GM18502 (cell line): ENCODE measurements at regions not wholly inside any gene's neighbourhood (a gene's known extent, or its start where the extent isn't known, plus 50 kb on each side); places are given as distances from the start of the nearest gene placed in this dataset.

Source experiments
- ATAC-seq: cut with Tn5 transposase; IDR thresholded peaks from one replicate; pipeline ENCODE4 v1.9.1; 2021; ENCODE audit warnings: mild to moderate bottlenecking; ENCODE audit not compliant: unreplicated experiment, poor library complexity

GRCh38 chr15:36469311-36469966 is 110.0 kb upstream of the CDIN1 start:
- ATAC-seq = no peak

- no peak for ATAC-seq
These were observed 106.8 kb upstream of the CDIN1 start for GRCh38 chr15:36472672-36473071.

DNA sequence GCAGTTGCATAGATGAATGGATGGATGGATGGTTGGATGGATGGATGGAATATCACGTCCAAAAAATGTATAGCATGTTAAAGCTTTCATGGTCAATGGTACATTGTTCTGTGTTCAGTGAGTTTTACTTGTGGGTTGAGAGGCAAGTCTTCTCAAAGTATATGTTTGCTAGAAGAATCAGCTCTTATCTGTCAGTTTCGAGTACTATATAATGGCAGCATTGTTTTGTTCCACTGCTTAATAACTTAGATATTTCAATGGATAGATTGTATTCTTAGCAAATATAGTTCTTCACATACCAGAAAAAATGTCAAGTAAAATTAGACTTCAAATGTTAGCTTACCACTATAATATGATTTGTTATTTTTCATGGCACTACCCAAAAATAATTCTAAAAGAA is 100.9 kb upstream of the CDIN1 start:
- no peak for ATAC-seq

DNA sequence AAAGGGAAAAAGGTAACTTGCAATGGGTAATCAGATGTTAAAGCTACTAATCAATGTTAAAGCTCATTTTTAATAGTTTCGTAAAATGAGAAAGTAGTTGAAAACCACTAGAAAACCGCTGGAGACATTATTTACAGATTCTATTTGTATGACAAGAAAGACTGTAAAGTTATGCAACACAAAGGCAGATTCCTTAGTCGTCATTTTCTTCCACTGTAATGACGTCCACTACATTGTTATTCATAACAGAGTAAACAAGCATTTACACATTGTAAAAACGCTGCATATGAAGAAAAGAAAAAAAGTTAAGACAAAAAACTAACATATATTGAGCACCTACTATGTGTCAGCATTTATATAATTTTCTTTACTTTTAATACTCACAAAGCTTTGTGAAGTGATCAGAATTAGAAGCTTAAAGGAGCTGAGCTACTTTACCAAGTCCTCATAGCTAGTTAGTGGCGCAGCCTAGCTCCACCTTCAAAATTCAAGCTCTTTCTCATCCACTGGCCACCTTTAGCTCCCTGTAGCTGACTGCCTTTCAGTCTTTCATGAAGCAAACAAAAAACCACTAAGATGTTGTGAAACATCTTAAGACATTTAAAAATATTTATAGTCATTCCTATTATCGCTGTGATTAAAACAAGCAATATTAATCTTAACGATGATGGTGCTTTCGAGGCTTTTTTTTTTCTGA is 100.1 kb upstream of the CDIN1 start:
- ATAC-seq = no peak

GRCh38 chr15:36481156-36481555 is 98.3 kb upstream of the CDIN1 start:
- ATAC-seq = no peak

DNA sequence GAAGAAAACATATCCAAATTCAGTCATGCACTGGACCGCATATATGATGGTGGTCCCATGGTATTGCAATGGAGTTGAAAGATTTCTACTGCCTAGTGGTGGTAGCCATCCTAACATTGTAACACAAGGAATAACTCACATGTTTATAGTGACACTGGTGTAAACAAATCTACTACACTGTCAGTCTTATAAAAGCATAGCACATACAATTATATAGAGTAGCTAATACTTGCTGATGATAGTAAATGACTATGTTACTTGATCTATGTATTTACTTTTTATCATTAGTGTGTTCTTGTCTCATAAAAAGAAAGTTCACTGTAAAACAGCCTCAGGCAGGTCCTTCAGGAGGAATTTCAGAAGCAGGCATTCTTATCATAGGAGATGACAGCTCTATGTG is 96.0 kb upstream of the CDIN1 start:
- ATAC-seq = no peak

DNA sequence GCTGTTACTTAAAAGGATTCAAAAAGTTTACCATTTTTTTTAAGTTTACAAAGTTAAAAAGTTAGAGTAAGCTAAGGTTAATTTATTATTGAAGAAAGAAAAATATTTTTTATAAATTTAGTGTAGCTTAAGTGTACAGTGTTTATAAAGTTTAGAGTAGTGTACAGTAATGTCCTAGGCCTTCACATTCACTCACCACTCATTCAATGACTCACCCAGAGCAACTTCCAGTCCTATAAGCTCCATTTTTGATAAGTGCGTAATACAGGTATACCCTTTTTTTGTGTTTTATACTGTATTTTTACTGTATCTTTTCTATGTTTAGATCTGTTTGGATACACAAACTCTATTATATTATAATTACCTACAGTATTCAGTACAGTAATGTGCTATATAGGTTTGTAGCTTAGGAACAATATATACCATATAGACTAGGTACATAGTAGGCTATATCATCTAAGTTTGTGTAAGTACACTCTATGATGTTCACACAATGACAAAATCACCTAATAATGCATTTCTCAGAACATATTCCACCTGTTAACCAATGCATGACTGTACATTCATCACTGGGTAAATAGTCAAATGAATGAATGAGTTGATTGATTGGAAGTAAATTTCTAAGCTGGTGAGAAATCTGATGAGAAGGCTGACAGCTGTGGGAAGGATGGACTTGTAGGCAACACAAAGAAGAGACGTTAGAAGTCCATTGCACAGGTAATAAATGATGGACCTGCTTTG is 95.2 kb upstream of the CDIN1 start:
- ATAC-seq = no peak

- no peak for ATAC-seq
These were observed 87.5 kb upstream of the CDIN1 start for GRCh38 chr15:36491912-36492311.

GRCh38 chr15:36495456-36495991 is 83.9 kb upstream of the CDIN1 start:
- ATAC-seq = no peak

DNA sequence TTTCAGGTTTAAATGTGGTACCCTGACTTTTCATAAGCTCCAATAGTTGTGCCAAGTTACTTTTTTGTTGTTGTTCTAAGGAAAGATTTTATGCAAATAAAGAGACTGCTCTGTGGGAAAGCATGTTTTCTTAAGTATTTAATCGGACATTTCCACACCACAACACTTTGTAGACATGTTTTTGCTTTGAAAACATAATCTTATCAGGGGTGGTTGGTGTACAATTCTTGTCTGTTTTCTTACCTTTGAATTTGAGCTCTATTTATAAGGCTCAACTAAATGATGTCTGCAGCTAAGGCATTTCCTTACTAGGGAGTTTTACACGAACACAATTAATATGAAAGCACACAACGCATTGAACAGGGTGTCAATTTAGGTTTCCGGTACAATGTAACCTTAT is 81.5 kb upstream of the CDIN1 start:
- ATAC-seq = no peak

GRCh38 chr15:36498401-36498800 is 81.0 kb upstream of the CDIN1 start:
- ATAC-seq = no peak

GRCh38 chr15:36498916-36499315 is 80.5 kb upstream of the CDIN1 start:
- ATAC-seq = no peak

DNA sequence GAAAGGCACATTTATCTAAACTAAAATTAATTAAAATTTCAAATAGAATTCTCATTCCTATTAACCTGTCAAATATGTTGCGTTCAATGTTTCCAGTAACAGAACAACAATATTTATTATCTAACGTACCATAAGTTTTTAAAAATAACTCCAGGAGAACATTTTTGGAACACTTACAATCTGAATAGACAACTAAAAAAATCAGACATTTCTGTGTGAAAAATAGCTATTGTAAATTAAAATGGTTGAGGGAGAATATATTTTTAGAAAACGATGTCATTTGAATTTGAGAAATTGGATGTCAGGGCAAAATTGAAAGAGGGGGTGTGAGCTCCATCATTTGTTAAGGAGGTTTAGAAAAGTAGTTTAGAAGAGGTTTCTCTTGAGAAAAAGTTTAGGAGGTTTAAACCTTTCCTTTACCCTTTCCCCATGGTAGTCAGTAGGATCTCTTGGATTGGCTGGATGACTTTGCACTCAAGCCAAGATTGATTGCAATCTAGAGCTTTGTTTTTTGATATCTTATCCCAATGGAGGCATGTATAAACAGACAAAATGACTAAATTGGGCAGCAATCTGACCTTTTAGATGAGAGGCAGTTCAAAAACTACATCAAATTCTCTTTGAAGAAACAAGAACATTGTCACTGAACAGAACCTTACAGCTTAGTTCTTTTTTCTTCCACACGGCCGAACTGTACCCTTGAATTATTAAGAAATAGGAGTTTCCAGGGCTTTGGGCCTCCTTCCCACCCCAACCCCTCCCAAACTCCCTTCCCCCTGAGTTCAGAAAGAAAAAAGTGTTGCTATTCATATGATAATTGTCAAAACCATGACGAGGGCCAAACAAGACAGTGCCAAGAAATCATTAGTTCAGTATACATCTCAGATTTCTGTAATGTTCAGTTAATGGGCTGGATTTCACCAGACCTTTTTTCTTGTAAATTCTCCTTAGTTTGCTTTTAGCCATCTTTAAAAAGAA is 79.7 kb upstream of the CDIN1 start:
- no peak for ATAC-seq

- peak; percentile 93 for ATAC-seq
These were observed 78.3 kb upstream of the CDIN1 start for GRCh38 chr15:36501063-36501678.

GRCh38 chr15:36502509-36502908 is 76.9 kb upstream of the CDIN1 start:
- no peak for ATAC-seq

DNA sequence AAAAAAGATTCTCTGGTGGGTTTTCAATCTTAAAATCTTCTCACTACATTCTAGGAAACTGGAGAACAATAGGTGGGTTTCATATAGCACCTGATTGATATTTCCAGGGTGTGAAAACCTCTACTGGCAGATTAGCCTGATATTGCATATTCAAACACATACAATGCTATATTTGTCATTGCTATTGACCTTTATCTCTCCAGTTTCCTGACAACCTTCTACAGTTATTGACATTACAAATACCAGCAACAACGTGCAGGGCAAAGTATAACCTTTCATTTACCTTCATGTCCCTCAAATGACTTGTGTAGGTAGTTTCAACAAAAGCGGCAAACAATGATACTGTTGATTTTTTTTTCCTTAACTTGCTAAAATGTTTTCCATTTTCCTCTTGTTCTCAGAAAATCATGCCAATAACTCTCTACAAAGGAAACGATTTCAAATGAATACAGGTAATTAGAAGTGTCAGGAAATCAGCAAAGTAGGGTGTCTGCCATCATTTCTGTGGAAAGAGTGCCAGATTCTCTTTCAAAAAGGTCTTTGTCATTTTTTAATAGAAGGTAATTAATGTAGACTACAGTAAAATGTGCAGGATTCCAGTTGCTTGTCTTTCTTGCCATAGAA is 72.6 kb upstream of the CDIN1 start:
- ATAC-seq = no peak

DNA sequence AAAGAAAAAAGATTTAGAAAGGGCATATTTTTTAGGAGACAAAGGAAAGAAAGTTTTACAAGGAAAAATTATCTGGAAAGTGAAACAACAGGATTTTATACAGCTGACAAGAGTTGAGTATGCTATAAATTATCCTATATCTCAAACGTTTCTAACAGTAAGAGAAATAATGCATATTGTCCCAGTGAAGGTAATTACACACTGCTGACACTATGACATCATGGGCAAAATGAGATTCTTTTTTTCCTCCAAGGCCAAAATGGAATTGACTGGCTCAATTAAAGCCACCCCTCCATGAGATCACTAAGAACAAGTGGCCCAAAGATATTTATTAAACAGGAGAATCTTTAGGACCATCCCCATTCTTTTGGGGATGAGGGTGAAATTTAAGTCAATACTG is 72.0 kb upstream of the CDIN1 start:
- no peak for ATAC-seq

DNA sequence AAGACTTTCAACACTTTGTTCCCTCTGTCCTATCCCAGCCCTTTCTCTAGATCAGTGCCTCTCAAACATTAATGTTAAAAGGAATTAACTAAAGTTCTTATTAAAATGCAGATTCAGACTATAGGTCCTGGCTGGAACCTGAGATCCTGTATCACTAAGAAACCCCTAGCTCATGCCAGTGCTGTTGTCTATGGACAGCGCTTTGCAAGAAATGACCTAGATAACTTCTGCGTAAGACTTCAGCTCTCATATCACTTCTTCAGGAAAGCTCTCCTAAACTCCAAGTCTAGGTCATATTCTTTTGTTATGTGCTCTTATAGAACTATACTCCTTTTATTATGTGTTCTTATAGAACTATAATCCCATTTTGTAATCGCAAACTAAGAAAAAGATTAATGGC is 67.8 kb upstream of the CDIN1 start:
- no peak for ATAC-seq

- no peak for ATAC-seq
These were observed 61.7 kb upstream of the CDIN1 start for GRCh38 chr15:36517758-36518157.
